Adipocyte (in vitro differentiated cells): ENCODE measurements at regions not wholly inside any gene's neighbourhood (a gene's known extent, or its start where the extent isn't known, plus 50 kb on each side); places are given as distances from the start of the nearest gene placed in this dataset.

ENCODE experiments used
- DNase-seq: peaks from one replicate; pipeline ENCODE4 v3.0.0-alpha.2; 2015; ENCODE audit warnings: low read depth
- H3K27me3 ChIP-seq: replicated peaks from 2 replicates; pipeline ENCODE4 v1.7.0; 2013; ENCODE audit warnings: mild to moderate bottlenecking, low read length, moderate library complexity; ENCODE audit not compliant: control insufficient read depth, insufficient read depth
- H3K36me3 ChIP-seq: 2 replicates; pipeline ENCODE4 v1.7.0; 2013; ENCODE audit warnings: low read length, mild to moderate bottlenecking, moderate library complexity; ENCODE audit not compliant: control insufficient read depth, insufficient read depth, severe bottlenecking
- H3K4me1 ChIP-seq: 2 replicates; pipeline ENCODE4 v1.7.0; 2013; ENCODE audit warnings: mild to moderate bottlenecking, low read length, moderate library complexity; ENCODE audit not compliant: control insufficient read depth, insufficient read depth
- H3K4me3 ChIP-seq: 2 replicates; pipeline ENCODE4 v1.7.0; 2013; ENCODE audit warnings: mild to moderate bottlenecking, low read length, moderate library complexity
- H3K9ac ChIP-seq: 2 replicates; pipeline ENCODE4 v1.7.0; 2013; ENCODE audit warnings: mild to moderate bottlenecking, low read length, moderate library complexity
- H3K9me3 ChIP-seq: 2 replicates; pipeline ENCODE4 v1.7.0; 2013; ENCODE audit warnings: mild to moderate bottlenecking, low read length, moderate library complexity; ENCODE audit not compliant: control insufficient read depth

- no peak overlapping the region for H3K9ac ChIP-seq
These were observed 60.1 kb upstream of the PFN2 start for GRCh38 chr3:150030841-150031240.

GRCh38 chr3:150023239-150023636, 52.5 kb upstream of the PFN2 start:
- H3K9ac ChIP-seq = no peak overlapping the region
- DNase-seq = no peak
- H3K9me3 ChIP-seq = peaks cover 19% of the 10 kb centered on the region
- no peaks in the 10 kb centered on the region for H3K4me1 ChIP-seq
- no peaks in the 10 kb centered on the region for H3K27me3 ChIP-seq
- no peak overlapping the region for H3K4me3 ChIP-seq
- H3K36me3 ChIP-seq = no peaks in the 10 kb centered on the region

More at GRCh38 chr3:150030841-150031240, 60.1 kb upstream of the PFN2 start:
- Histone ChIP-seq H3K4me3 (no peak overlapping the region), H3K4me1 (peaks cover 2% of the 10 kb centered on the region), H3K27me3 (peaks cover 4% of the 10 kb centered on the region), H3K36me3 (no peaks in the 10 kb centered on the region), H3K9me3 (no peaks in the 10 kb centered on the region)
- DNase-seq = no peak

GRCh38 chr3:150022381-150023238, 51.9 kb upstream of the PFN2 start:
- Histone ChIP-seq H3K9ac (no peak overlapping the region), H3K4me3 (no peak overlapping the region), H3K27me3 (no peaks in the 10 kb centered on the region), H3K9me3 (peaks cover 19% of the 10 kb centered on the region), H3K36me3 (no peaks in the 10 kb centered on the region), H3K4me1 (no peaks in the 10 kb centered on the region)
- peak; percentile 16 for DNase-seq

- H3K4me3 ChIP-seq = no peak overlapping the region
- H3K36me3 ChIP-seq = no peaks in the 10 kb centered on the region
- H3K9me3 ChIP-seq = peaks cover 19% of the 10 kb centered on the region
- peak; percentile 49 for DNase-seq
- H3K27me3 ChIP-seq = no peaks in the 10 kb centered on the region
- no peaks in the 10 kb centered on the region for H3K4me1 ChIP-seq
- no peak overlapping the region for H3K9ac ChIP-seq
These were observed 49.8 kb upstream of the PFN2 start for GRCh38 chr3:150020527-150020926.
